Activated CD4-positive, alpha-beta T cell treated with anti-CD3 and anti-CD28 coated beads for 24 hours (primary cell): ENCODE measurements at regions not wholly inside any gene's neighbourhood (a gene's known extent, or its start where the extent isn't known, plus 50 kb on each side); places are given as distances from the start of the nearest gene placed in this dataset.
"Not testable (repeated sequence)": the region's sequence is repeated elsewhere in the genome, so short reads cannot be mapped to it uniquely, and the experiment has no call there.

Experiments used
- DNase-seq, 2 donors: peaks; one replicate each; pipeline ENCODE4 v3.0.0-alpha.2; 2020; ENCODE audit warnings: low read depth in 2 of 2

DNA sequence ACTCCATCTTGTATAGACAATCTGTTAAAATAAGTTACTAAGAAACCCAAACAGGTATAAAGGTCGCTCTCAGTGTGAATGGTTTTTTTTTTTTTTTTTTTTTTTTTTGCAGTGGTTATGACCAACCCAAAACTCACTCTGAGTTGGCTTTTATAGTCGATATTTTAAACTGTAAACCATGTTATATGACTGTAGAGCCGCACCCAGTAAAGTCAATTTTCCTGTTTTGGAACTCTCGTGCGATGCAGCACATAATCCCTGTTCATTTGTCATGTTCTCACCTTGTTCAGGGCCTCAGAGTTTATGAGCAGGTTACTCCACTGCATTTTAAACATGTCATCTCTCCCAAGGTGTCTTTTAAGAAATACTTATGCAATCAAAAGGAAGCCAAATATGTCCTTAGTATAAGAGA, 112.5 kb downstream of the KLF5 start:
- no peak for DNase-seq

DNA sequence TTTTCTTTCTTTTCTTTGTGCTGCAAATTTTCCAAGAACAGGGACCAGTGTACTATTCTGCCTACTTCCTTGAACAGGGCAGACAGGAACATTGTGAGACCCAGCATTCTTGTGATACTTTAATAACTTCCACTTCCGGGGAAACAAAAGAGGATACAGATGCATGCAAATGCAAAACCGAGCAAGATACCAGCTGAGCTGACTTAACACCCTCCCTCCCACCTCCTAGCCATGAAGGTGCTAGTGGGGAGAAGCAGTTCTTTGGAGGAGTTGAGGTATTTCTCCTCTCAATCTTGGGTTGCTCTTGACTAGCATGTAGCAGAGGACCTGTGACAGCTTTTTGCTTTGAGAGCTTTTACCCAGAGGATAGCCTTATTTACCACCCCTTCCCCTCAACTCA, 111.2 kb downstream of the KLF5 start:
- DNase-seq, result no peak

DNA sequence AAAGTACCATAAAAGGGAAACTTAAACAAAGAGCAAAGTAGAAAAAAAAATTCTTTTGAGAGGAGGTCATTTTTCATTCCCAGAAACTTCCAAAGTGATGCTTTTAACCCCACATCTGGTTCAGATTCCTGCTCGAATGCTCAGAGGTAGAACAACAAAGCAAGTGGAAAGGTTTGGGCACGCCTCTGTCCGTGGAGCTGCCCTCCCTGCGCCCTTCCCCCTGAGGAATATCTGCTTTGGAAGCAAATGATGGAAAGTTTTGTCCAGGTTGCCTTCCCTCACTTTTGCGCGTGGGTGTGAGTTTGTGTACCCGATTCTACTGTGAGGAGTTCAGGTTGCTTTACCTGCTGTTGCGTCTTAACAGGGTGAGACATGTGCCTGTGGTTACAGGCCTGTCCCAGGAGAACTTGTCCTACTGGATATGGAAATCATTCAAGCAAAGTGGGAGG, 110.2 kb downstream of the KLF5 start:
- no peak for DNase-seq

DNA sequence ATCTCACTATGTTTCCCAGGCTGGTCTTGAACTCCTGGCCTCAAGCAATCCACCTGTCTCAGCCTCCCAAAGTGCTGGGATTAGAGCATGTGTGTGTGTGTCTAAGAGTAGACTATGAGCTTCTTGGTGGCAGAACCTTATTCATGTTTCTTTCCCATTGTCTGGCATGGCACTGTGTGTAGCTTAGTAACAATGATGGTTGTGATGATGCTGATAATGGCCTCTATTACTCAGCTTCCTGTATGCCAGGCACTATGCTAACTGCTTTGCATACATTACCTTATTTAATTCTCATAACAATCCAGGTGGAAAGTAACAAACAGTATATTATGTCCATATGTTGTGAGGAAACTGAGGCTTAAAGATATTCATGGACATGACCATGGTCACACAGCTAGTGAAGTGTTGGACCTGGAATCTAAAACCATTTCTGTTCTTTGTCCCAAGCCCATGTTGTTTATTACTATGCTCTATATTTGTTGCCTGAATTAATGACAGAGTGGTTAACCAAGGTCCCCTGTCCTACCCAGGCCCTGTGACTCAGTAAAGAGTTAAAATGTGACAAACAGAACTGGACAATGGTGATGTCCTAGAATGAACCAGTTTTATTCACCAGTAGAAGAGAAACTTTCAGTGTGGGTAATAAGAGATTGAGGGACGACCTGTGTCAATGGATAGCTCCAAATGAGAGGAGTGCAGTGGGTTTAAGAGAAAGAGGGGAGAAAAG, 109.6 kb downstream of the KLF5 start:
- DNase-seq, result no peak

DNA sequence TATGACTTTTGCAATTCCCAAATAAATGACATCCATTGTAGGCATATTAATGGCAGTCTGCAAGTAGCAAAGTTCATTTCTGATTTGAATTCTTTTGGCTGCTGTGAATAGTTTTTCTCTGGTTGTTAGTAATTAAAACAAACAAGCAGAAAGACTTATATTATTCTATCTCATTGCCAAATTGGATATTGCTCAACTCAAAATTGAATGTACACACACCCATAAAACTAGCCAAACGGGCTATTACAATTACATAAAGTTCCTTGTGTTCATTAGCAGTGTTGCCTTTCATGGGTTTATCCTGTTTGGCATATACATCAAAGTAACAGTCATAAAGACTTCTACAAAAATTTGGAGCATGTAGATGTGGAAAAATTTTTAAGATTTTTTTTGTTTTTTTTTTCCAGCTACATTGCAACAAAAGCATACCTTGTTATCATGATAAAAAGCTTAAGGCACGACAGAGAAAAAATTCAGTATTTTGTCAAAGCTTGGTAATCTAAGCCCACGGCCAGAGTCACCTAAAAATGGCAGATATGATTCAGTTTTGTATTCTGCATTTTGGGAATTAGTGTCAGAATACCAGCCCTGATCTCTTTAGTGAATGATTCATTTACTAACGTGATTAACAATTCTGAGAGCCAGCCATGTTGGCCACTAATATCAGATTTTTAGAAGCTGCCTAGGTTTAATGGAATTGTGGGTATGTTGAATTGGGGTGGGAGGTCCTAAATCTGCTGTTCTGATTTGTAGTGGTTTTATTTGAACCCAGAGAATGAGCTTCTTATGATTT, 108.4 kb downstream of the KLF5 start:
- DNase-seq, result no peak

DNA sequence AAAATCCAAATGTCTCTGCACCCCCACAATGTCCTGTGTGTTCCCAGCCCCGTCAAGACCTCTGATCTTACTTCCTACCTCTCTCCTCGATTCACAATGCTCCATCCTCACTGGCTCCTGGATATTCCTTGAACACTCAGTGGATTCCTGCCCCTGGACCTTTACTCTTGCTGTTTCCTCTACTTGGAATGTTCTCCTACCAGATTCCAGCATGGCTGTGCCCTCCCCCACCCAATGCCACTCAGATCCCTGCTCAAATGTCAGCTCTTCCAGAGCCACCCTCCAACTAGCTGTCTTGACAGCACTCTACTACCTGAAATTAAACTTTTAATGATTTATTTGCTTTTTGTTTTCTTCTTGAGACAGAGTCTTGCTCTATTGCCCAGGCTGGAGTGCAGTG, 107.4 kb downstream of the KLF5 start:
- DNase-seq, result no peak

DNA sequence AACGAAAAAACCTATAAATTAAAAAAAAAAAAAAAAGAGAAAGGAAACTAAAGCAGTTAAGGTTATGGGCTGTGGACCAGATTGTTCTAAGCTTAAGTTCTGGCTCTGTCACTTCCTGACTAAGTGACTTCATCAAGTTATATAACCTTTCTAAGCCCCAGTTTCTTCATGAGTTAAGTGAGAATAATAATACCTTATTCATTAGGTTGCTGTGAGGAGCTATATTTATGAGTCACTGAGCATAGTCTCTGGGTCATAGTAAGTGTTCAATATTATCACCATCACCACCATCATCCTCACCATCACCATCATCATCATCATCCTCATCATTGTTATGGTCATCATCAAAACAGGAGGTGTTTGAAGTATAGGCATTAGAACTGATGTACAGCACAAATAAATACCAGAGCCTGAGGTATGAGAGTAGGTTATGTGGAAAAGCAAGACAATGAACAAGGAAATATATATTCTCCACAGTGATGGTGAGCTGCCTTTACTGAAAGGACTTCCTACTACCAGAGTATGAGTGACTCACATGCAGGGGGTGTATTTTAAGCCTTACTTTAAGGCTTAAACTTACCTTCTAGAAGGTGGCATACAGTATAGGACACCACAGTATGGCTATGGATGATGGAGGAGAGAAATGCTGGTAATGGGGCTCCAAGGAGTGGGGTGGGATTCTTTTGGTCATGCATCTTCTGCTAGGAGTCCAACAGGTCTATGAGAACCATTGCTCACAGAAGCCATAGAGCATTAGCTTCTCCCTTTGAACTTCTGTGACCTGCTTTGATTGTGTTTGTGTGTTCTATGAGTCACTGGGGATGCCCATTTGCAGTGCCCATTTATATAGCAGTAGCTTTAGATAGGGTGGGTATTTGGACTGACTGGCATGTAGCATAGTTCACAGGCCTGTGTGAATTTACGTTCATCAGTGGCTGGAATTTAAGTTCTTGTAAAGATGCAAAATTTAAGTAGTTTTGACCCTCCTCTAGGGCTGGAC, 104.4 kb downstream of the KLF5 start:
- no peak for DNase-seq

DNA sequence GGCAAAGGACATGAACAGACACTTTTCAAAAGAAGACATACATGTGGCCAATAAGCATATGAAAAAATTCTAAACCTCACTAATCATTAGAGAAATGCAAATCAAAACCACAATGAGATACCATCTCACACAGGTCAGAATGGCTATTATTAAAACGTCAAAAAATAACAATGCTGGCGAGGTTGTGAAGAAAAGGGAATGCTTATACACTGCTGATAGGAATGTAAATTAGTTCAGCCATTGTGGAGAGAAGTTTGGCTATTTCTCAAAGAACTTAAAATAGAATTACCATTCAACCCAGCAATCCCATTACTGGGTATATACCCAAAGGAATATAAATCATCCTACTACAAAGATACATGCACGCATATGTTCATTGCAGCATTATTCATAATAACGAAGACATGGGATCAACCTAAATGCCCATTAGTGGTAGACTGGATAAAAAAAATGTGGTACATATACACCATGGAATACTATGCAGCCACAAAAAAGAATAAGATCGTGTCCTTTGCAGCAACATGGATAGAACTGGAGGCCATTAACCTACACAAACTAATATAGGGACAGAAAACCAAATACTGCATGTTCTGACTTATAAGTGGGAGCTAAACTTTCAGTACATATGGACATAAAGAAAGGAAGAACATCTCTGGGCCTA, 101.7 kb downstream of the KLF5 start:
- DNase-seq, result not testable (repeated sequence)

DNA sequence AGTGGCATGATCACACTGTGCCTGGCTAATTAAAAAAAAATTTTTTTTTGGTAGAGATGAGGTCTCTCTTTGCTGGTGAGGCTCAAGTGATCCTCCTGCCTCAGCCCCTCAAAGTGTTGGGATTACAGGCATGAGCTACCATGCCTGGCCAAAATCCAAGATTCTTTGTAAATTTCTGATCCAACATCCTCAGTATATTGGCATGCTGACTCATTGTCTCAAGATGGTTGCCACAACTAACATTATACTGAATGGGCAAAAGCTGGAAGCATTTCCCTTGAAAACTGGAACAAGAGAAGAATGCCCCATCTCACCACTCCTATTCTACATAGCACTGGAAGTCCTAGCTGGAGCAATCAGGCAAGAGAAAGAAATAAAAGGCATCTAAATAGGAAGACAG, 100.0 kb downstream of the KLF5 start:
- no peak for DNase-seq

DNA sequence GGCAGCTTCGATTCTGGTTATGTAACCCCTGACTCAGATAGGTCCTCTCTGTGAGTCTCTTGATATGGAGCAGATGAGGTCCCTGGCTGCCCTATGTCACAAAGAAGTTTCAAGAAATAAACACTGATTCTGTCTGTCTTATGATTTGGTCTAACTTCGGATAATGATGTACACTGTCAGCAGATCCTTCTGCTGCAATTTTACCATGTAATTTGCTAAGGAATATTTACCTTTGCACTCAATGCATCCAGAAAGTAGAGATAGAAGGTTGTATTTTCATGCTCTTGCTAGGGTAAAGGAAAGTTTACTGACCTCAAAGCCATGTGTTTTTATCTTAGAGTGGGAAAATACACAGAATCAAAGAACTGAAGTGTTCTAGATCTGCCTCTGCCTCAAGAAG, 98.2 kb downstream of the KLF5 start:
- DNase-seq, result no peak

DNA sequence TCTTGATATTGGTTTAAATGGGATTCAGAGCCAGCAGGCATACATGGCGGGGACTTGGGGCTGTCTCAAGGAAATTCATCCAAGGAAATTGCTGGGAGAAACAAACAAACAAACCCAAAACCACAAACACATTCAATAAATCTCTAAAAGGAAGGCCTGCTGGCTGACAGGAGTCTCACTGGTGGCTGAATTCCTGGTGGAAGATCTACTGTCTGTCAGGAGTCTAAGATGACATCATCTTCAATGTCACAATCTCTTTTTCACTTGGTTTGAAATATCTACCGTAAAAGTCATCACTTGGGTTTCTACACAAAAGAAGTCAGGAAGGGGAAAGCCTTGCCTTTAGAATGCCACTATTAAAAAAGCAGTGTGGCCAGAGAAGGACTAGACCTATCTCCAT, 87.9 kb downstream of the KLF5 start:
- no peak for DNase-seq

DNA sequence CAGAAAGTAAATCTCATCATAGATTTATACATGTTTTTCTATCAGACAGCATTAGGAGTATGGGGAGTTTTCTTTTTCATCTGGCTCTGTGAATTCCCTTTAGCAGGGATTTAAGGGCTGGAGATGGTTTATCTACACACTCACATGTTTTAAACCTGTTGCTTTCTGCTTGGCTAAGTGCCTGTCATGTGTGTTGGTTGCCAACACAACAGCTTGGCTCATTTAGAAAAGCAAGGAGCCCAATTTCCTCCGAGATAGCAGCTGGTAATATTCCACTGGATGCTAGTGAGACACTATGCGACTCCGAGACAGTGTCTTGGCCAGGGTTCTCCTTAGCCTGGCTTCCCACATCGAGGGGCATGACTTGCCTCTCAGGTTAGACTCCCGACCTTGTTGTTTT, 83.3 kb downstream of the KLF5 start:
- DNase-seq, result no peak

DNA sequence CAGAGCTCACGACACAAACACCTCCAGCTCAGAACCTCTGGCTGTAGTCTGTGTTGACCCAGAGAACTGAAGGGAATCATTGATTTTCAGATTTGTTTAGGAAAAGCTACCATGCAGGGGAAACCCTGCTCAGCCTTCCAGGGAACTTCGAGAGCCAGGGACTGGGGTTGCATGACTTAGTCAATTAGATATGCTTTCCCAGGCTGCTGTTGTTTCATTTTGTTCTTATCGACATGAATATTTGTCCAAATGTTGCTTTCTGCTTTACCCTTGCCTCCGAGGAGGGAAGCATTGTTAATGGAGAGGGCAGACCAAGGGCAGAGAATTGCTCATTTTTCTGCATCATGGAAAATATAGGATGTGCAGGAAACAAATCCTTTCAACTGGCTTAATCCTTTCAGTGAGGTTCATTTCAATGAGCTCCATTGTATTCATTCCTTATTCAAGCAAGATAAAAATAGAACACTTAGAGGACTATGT, 82.5 kb downstream of the KLF5 start:
- DNase-seq, result no peak

DNA sequence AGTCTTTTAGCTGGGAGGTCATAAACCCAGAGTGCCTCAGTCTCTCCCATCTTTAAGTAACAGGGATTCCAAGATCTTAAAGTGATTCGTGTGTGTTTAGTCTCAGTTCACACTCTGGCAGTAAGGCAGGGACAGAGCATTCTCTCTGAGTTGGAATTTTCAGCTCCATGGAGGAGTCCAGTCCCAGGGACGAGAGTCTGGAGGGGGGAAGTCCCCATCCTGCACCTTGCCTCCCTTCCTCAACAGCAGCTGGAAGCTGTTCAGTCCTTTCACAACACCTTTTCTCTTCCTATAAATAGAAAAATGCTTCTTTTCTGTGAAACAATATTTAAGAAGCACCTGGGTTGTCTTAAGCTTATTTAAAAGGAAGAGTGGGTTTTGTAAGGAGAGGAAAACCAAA, 82.0 kb downstream of the KLF5 start:
- no peak for DNase-seq

DNA sequence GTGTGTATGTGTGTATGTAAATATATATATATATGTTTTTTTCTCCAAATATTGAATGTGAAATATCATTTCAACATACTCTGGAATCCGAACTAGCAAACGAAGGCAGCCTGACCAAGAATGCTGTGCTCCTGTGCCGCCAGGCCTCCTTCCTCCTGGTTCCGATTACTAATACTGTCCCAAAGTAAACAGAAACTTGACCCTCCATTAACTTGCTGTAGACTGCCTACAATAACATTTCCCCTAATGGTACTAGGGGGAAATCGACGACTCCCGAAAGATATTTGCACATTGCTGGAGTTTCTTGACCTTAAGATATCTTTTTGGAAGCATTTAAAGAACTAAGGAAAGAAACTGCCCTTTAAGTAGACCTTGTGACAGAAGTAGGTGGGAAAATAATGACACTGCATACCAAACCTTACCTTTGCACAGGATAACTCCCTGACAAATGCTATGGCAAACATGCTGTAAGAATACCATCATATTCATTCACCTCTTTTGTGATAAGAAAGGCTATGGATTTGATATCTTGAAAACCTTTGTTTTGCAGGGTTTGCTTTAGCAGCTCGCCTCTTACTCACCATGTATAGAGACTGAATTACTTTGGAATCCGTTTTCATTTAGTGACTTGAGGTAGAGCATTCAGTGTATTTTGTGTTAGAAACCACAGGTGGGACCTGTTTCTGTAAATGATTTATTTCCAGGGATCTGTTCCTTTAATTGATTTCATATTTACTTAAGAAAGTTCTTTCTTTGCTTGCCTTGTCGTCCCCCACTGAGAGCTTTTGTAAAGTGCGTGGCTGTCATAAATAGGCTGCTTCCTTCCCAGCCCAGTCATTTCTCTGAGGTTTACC, 80.1 kb downstream of the KLF5 start:
- DNase-seq, result no peak

DNA sequence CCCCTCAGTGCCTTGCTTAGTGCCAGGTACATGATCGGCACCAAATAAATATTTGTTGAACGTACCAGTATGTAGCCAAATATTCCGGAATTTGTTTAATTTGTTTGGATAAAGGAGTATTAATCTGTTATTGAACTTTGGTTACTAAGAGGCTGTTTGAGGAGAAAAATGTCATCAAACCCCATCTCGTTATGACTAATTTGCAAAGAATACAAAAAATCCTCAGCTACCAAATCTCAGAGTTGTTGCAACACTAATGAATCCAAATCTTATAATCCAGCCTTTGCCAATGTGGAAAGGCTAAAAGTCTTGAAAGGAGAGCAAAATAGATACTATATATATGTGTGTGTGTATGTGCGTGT, 79.5 kb downstream of the KLF5 start:
- no peak for DNase-seq

DNA sequence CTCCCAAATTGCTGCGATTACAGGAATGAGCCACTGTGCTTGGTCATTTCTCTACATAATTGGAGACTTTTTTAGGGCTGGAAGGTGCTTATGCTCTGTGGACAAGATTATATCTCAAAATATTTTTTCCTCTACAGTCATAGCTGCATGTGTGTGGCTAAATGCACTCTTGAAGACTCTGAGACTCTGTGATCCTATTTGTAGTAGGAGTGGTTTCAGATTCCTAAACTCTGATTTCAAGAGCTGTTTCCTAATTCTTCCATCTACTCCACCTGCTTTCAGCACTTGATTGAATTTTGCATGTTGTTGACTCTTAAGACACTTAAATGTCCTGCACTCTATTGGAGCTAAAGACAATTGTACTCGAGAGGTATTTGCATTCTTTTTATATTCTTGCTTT, 78.0 kb downstream of the KLF5 start:
- no peak for DNase-seq

DNA sequence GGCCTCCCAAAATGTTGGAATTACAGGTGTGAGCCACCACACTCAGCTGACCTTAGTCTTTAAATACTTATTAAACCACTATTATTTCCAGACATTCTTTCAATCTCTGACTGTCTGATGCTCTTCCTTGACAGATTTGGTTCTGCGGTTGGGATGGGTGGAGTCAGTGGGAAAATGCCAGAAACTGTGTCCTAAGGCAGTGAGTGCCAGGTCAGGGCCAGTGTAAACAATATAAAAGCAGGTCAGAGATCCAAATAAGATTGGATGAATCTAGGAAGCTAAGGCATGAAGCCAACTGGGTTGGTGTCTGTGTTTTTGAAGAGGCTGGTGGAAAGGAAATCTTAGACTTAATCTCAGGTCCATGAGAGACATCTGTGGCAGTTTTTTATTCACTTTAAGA, 74.7 kb downstream of the KLF5 start:
- DNase-seq, result no peak

DNA sequence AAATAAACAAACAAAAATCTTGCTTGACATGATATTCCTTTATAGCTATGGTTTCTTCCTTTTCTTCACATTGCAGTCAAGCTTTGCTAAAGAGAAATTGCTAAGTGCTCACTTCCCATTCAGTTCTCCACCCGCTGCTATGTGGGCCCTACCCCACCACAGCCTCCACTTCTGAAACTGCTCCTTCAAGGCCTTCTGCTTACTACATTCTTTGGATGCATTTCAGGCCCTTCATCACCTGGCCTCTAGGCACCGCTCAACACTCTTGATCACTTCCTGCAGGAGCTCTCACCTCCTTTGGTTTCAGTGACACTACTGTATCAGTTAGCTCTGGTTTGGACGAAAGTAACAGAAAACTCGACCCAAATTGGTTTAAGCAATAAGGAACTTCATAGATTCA, 72.4 kb downstream of the KLF5 start:
- DNase-seq, result no peak

DNA sequence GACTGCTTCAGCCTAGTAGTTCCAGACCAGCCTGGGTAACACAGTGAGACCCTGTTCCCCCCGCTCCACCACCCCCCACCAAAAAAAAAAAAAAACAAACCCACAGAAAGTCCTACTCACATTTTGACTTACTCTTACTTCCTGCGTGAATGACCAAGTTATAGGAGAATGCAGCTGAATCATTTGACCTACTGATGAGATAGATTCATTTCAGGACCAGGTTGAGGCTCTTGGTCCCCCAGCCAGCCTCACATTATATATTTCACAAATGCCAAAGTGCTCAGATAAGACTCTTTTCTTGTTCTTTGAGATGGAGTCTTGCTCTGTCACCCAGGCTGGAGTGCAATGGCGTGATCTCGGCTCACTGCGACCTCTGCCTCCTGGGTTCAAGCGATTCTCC, 70.2 kb downstream of the KLF5 start:
- no peak for DNase-seq
